ENCODE measurements at regions not wholly inside any gene's neighbourhood (a gene's known extent, or its start where the extent isn't known, plus 50 kb on each side); places are given as distances from the start of the nearest gene placed in this dataset.

DNA sequence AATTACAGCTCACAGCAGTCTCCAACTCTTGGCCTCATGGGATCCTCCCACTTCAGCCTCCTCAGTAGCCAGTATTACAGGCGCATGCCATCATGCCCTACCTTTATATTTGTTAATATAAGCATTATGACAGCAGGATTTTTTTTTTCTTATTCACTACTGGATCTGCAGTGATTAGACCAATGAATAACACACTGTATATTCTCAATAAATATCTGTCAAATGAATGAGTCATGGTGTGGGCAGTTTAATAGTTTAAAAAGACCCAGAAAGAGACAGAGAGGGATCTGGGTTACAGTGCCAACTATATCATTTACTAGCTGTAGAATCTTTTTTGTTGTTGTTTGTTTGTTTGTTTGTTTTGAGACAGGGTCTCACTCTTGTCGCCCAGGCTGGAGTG lies 62.4 kb upstream of the LTBP1 start (continued):
- TF ChIP-seq EZH2 (IDR thresholded peaks at IDR 0.05; ENCODE audit: low read depth, low read length, severe bottlenecking) (no peak), NRF1 (IDR thresholded peaks at IDR 0.05; ENCODE audit: low read depth, low read length) (no peak)
- TF ChIP-seq, protein P1, sequence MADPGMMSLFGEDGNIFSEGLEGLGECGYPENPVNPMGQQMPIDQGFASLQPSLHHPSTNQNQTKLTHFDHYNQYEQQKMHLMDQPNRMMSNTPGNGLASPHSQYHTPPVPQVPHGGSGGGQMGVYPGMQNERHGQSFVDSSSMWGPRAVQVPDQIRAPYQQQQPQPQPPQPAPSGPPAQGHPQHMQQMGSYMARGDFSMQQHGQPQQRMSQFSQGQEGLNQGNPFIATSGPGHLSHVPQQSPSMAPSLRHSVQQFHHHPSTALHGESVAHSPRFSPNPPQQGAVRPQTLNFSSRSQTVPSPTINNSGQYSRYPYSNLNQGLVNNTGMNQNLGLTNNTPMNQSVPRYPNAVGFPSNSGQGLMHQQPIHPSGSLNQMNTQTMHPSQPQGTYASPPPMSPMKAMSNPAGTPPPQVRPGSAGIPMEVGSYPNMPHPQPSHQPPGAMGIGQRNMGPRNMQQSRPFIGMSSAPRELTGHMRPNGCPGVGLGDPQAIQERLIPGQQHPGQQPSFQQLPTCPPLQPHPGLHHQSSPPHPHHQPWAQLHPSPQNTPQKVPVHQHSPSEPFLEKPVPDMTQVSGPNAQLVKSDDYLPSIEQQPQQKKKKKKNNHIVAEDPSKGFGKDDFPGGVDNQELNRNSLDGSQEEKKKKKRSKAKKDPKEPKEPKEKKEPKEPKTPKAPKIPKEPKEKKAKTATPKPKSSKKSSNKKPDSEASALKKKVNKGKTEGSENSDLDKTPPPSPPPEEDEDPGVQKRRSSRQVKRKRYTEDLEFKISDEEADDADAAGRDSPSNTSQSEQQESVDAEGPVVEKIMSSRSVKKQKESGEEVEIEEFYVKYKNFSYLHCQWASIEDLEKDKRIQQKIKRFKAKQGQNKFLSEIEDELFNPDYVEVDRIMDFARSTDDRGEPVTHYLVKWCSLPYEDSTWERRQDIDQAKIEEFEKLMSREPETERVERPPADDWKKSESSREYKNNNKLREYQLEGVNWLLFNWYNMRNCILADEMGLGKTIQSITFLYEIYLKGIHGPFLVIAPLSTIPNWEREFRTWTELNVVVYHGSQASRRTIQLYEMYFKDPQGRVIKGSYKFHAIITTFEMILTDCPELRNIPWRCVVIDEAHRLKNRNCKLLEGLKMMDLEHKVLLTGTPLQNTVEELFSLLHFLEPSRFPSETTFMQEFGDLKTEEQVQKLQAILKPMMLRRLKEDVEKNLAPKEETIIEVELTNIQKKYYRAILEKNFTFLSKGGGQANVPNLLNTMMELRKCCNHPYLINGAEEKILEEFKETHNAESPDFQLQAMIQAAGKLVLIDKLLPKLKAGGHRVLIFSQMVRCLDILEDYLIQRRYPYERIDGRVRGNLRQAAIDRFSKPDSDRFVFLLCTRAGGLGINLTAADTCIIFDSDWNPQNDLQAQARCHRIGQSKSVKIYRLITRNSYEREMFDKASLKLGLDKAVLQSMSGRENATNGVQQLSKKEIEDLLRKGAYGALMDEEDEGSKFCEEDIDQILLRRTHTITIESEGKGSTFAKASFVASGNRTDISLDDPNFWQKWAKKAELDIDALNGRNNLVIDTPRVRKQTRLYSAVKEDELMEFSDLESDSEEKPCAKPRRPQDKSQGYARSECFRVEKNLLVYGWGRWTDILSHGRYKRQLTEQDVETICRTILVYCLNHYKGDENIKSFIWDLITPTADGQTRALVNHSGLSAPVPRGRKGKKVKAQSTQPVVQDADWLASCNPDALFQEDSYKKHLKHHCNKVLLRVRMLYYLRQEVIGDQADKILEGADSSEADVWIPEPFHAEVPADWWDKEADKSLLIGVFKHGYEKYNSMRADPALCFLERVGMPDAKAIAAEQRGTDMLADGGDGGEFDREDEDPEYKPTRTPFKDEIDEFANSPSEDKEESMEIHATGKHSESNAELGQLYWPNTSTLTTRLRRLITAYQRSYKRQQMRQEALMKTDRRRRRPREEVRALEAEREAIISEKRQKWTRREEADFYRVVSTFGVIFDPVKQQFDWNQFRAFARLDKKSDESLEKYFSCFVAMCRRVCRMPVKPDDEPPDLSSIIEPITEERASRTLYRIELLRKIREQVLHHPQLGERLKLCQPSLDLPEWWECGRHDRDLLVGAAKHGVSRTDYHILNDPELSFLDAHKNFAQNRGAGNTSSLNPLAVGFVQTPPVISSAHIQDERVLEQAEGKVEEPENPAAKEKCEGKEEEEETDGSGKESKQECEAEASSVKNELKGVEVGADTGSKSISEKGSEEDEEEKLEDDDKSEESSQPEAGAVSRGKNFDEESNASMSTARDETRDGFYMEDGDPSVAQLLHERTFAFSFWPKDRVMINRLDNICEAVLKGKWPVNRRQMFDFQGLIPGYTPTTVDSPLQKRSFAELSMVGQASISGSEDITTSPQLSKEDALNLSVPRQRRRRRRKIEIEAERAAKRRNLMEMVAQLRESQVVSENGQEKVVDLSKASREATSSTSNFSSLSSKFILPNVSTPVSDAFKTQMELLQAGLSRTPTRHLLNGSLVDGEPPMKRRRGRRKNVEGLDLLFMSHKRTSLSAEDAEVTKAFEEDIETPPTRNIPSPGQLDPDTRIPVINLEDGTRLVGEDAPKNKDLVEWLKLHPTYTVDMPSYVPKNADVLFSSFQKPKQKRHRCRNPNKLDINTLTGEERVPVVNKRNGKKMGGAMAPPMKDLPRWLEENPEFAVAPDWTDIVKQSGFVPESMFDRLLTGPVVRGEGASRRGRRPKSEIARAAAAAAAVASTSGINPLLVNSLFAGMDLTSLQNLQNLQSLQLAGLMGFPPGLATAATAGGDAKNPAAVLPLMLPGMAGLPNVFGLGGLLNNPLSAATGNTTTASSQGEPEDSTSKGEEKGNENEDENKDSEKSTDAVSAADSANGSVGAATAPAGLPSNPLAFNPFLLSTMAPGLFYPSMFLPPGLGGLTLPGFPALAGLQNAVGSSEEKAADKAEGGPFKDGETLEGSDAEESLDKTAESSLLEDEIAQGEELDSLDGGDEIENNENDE (IDR thresholded peaks at IDR 0.05; ENCODE audit: insufficient replicate concordance, low read length), result no peak
